ENCODE measurements at regions not wholly inside any gene's neighbourhood (a gene's known extent, or its start where the extent isn't known, plus 50 kb on each side); places are given as distances from the start of the nearest gene placed in this dataset.

DNA sequence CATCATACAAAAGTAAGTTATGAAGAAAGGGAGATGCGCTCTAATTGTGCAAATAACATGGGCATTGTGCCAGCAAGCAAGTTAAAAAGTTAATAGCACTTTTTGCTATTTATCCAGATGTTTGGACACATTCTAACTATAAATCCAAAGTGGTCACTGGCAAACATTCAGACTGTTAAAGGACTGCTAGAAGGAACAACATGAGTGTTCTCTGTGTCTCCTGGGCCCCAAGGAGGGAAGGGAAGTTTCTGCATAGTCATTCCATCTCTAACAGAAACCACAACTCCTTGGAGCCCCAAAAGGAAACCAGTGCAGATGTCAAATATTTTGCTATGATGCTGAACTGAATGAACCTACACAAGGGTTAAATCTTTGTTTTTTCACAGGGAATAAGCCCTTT, 213.3 kb upstream of the HNRNPA3 start:
- no peaks in the 10 kb centered on the region for H3K36me3 ChIP-seq (ENCODE audit: control insufficient read depth in 4 of 4, insufficient read depth in 3 of 4, low read depth in 1 of 4, low read length in 3 of 4)
- H3K4me1 ChIP-seq (ENCODE audit: control insufficient read depth in 4 of 4, insufficient read depth in 4 of 4, low read length in 3 of 4): no peaks in the 10 kb centered on the region
- TF ChIP-seq SP1 (IDR thresholded peaks at IDR 0.05): no peak
- no peak for TF ChIP-seq RAD21 (IDR thresholded peaks at IDR 0.05)
- TF ChIP-seq YY1 (IDR thresholded peaks at IDR 0.05): no peak
- TF ChIP-seq, protein P1, sequence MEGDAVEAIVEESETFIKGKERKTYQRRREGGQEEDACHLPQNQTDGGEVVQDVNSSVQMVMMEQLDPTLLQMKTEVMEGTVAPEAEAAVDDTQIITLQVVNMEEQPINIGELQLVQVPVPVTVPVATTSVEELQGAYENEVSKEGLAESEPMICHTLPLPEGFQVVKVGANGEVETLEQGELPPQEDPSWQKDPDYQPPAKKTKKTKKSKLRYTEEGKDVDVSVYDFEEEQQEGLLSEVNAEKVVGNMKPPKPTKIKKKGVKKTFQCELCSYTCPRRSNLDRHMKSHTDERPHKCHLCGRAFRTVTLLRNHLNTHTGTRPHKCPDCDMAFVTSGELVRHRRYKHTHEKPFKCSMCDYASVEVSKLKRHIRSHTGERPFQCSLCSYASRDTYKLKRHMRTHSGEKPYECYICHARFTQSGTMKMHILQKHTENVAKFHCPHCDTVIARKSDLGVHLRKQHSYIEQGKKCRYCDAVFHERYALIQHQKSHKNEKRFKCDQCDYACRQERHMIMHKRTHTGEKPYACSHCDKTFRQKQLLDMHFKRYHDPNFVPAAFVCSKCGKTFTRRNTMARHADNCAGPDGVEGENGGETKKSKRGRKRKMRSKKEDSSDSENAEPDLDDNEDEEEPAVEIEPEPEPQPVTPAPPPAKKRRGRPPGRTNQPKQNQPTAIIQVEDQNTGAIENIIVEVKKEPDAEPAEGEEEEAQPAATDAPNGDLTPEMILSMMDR (IDR thresholded peaks at IDR 0.05; ENCODE audit: low read depth, low read length, missing input control): no peak
- TF ChIP-seq GABPA (IDR thresholded peaks at IDR 0.05 in 1 of 2, conservative IDR thresholded peaks at IDR 0.05 in 1 of 2): no peak
- TF ChIP-seq HNF4G (IDR thresholded peaks at IDR 0.05): no peak
- TF ChIP-seq TAF1 (conservative IDR thresholded peaks at IDR 0.05): no peak
- TF ChIP-seq, protein P2, sequence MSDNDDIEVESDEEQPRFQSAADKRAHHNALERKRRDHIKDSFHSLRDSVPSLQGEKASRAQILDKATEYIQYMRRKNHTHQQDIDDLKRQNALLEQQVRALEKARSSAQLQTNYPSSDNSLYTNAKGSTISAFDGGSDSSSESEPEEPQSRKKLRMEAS (IDR thresholded peaks at IDR 0.05): no peak
- TF ChIP-seq, protein P3, sequence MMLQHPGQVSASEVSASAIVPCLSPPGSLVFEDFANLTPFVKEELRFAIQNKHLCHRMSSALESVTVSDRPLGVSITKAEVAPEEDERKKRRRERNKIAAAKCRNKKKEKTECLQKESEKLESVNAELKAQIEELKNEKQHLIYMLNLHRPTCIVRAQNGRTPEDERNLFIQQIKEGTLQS (IDR thresholded peaks at IDR 0.05): no peak
- no peak for TF ChIP-seq EGR1 (IDR thresholded peaks at IDR 0.05; ENCODE audit: low read depth in 2 of 2)
- TF ChIP-seq FOXA1 (IDR thresholded peaks at IDR 0.05): no peak
- TF ChIP-seq ZBTB33 (IDR thresholded peaks at IDR 0.05): no peak
- TF ChIP-seq RXRA (IDR thresholded peaks at IDR 0.05): no peak
- TF ChIP-seq, protein P4, sequence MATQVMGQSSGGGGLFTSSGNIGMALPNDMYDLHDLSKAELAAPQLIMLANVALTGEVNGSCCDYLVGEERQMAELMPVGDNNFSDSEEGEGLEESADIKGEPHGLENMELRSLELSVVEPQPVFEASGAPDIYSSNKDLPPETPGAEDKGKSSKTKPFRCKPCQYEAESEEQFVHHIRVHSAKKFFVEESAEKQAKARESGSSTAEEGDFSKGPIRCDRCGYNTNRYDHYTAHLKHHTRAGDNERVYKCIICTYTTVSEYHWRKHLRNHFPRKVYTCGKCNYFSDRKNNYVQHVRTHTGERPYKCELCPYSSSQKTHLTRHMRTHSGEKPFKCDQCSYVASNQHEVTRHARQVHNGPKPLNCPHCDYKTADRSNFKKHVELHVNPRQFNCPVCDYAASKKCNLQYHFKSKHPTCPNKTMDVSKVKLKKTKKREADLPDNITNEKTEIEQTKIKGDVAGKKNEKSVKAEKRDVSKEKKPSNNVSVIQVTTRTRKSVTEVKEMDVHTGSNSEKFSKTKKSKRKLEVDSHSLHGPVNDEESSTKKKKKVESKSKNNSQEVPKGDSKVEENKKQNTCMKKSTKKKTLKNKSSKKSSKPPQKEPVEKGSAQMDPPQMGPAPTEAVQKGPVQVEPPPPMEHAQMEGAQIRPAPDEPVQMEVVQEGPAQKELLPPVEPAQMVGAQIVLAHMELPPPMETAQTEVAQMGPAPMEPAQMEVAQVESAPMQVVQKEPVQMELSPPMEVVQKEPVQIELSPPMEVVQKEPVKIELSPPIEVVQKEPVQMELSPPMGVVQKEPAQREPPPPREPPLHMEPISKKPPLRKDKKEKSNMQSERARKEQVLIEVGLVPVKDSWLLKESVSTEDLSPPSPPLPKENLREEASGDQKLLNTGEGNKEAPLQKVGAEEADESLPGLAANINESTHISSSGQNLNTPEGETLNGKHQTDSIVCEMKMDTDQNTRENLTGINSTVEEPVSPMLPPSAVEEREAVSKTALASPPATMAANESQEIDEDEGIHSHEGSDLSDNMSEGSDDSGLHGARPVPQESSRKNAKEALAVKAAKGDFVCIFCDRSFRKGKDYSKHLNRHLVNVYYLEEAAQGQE (IDR thresholded peaks at IDR 0.05): no peak
- no peak for TF ChIP-seq HNF4A (conservative IDR thresholded peaks at IDR 0.05)
- no peak for TF ChIP-seq NR2F2 (IDR thresholded peaks at IDR 0.05)
- TF ChIP-seq JUND (IDR thresholded peaks at IDR 0.05): no peak
- TF ChIP-seq FOXA2 (IDR thresholded peaks at IDR 0.05): no peak
- H3K9me3 ChIP-seq (ENCODE audit: control insufficient read depth in 4 of 4, low read length in 3 of 4): no peaks in the 10 kb centered on the region
- no peak for DNase-seq (ENCODE audit: low spot score)
- no peak overlapping the region for H3K4me3 ChIP-seq (ENCODE audit: low read depth in 1 of 3, low read length in 3 of 3)
- peaks cover 0 to 3% (median 0%) of the 10 kb centered on the region in 4 donors for H3K27me3 ChIP-seq (ENCODE audit: control insufficient read depth in 4 of 4, insufficient read depth in 4 of 4, low read length in 3 of 4)
- H3K9ac ChIP-seq (ENCODE audit: low read depth in 1 of 2, low read length in 2 of 2): no peak overlapping the region
- no peak overlapping the region for H3K27ac ChIP-seq (ENCODE audit: low read depth in 1 of 2, low read length in 2 of 2)
- 89% methylated on average over 1 of the region's 1 CpG for WGBS
